ENCODE measurements at regions not wholly inside any gene's neighbourhood (a gene's known extent, or its start where the extent isn't known, plus 50 kb on each side); places are given as distances from the start of the nearest gene placed in this dataset.

- TF ChIP-seq GABPA (IDR thresholded peaks at IDR 0.05; ENCODE audit: borderline replicate concordance, insufficient read depth, low read length) (no peak), YY1 (IDR thresholded peaks at IDR 0.05; ENCODE audit: low read depth, low read length) (no peak), CREB1 (IDR thresholded peaks at IDR 0.05) (no peak), POLR2AphosphoS5 (IDR thresholded peaks at IDR 0.05; ENCODE audit: low read depth, low read length) (no peak), HDAC2 (IDR thresholded peaks at IDR 0.05; ENCODE audit: borderline replicate concordance in 1 of 2, low read depth in 2 of 2, low read length in 2 of 2) (no peak), PHF8 (conservative IDR thresholded peaks at IDR 0.05; ENCODE audit: low read depth, low read length) (no peak)
These were observed 132.8 kb downstream of the PTPRS start (continued) for GRCh38 chr19:5207806-5208205.

Measured in H1 (cell line).